Common myeloid progenitor, CD34-positive (primary cell): ENCODE measurements at regions not wholly inside any gene's neighbourhood (a gene's known extent, or its start where the extent isn't known, plus 50 kb on each side); places are given as distances from the start of the nearest gene placed in this dataset.

ENCODE experiments used
- CTCF ChIA-PET: fragments of 350-600 bp; sonication (Branson Sonifier 250); formaldehyde crosslinking; loops from one replicate; lab custom pipeline; 2021; ENCODE audit warnings: antibody characterized with exemption; lab: Charles Lee
- POLR2A ChIA-PET: fragments of 350-600 bp; sonication (Branson Sonifier 250); formaldehyde crosslinking; loops from one replicate; lab custom pipeline; 2021; ENCODE audit warnings: antibody characterized with exemption; lab: Charles Lee
- DNase-seq, 3 donors: peaks; one replicate each; pipeline versions ENCODE4 v3.0.0 to v3.0.0-alpha.2; 2013
- H3K27ac ChIP-seq, 2 experiments: 1 replicate in 1 of 2; 2 replicates in 1 of 2; pipeline ENCODE4 v1.7.0; 2013; ENCODE audit warnings: inconsistent platforms in 2 of 2, low read length in 2 of 2, mild to moderate bottlenecking in 2 of 2, low read depth in 1 of 2, moderate library complexity in 1 of 2; ENCODE audit not compliant: severe bottlenecking in 2 of 2, insufficient read depth in 1 of 2, poor library complexity in 1 of 2
- H3K27me3 ChIP-seq, 5 experiments: replicated peaks in 2 of 5; 1 replicate in 3 of 5; 2 replicates in 2 of 5; pipeline versions ENCODE4 v1.6.1 to v1.7.0; 2013; ENCODE audit warnings: low read length in 4 of 5, mild to moderate bottlenecking in 2 of 5, moderate library complexity in 2 of 5, inconsistent platforms in 1 of 5; ENCODE audit not compliant: insufficient read depth in 5 of 5, control insufficient read depth in 4 of 5
- H3K36me3 ChIP-seq, 4 experiments: 1 replicate in 2 of 4; 2 replicates in 2 of 4; pipeline versions ENCODE4 v1.6.1 to v1.7.0; 2013; ENCODE audit warnings: low read length in 3 of 4, control low read depth in 1 of 4, mild to moderate bottlenecking in 1 of 4; ENCODE audit not compliant: control insufficient read depth in 4 of 4, insufficient read depth in 4 of 4
- H3K4me1 ChIP-seq, 4 experiments: 1 replicate in 3 of 4; 2 replicates in 1 of 4; pipeline versions ENCODE4 v1.6.1 to v1.7.1; 2013; ENCODE audit warnings: low read length in 3 of 4, mild to moderate bottlenecking in 3 of 4, control low read depth in 1 of 4, inconsistent platforms in 1 of 4, moderate library complexity in 1 of 4; ENCODE audit not compliant: control insufficient read depth in 4 of 4, insufficient read depth in 4 of 4; ENCODE audit errors: control extremely low read depth in 1 of 4
- H3K4me3 ChIP-seq, 7 experiments: 1 replicate in 4 of 7; 2 replicates in 3 of 7; pipeline versions ENCODE4 v1.5.1 to v1.7.0; 2013; ENCODE audit warnings: mild to moderate bottlenecking in 7 of 7, low read length in 6 of 7, moderate library complexity in 6 of 7, inconsistent platforms in 2 of 7, low read depth in 2 of 7, control low read depth in 1 of 7; ENCODE audit not compliant: insufficient read depth in 4 of 7, control insufficient read depth in 1 of 7; ENCODE audit errors: extremely low read depth in 1 of 7
- H3K9me3 ChIP-seq, 5 experiments: 1 replicate in 4 of 5; 2 replicates in 1 of 5; pipeline versions ENCODE4 v1.6.1 to v1.7.1; 2013; ENCODE audit warnings: low read length in 4 of 5, mild to moderate bottlenecking in 2 of 5, inconsistent platforms in 1 of 5, low read depth in 1 of 5, moderate library complexity in 1 of 5; ENCODE audit not compliant: control insufficient read depth in 4 of 5, insufficient read depth in 2 of 5; ENCODE audit errors: control extremely low read depth in 1 of 5
- WGBS: methylation state at CpG from one replicate; pipeline ENCODE4 v1.1.5; 2013; ENCODE audit not compliant: insufficient coverage; 5-methylcytosine and 5-hydroxymethylcytosine counted together

GRCh38 chr21:19507682-19508260 lies 1104.2 kb upstream of the TMPRSS15 start:
- no peak overlapping the region for H3K27ac ChIP-seq
- H3K4me1 ChIP-seq = no peaks in the 10 kb centered on the region
- H3K36me3 ChIP-seq = no peaks in the 10 kb centered on the region
- H3K9me3 ChIP-seq = peaks cover 0 to 1% (median 0%) of the 10 kb centered on the region in 5 experiments
- no peak overlapping the region for H3K4me3 ChIP-seq
- no peaks in the 10 kb centered on the region for H3K27me3 ChIP-seq
- peak in 2 of 3 donors; percentile 9 to 16 for DNase-seq
- CTCF ChIA-PET = interaction anchor here (1.1 to 1.7 kb wide), 2 partner anchors 14 to 935 kb away, joined by 3 to 5 read pairs; no protein-coding TSS in a partner anchor
- POLR2A ChIA-PET = no interaction called here
- 93% methylated on average over 2 of the region's 3 CpGs for WGBS

DNA sequence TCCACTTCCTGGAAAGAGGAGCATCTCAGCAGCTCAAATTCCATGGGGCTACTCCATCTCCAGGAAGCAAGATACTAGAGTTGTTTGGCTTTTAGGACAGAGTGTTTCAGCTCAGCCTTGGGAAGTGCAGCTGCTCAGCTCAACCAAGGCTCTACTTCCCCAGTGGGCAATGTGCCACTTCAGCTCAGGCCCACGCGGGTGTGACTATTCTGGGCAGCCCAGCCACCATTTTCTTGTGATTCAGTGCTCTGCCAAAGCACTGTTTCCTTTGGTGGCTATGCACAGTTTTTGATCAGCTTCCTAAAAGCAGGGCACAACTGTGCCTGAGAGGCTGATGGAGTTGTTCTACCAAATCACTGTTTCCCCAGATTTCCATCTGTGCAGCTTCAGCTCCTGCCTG lies 1104.9 kb upstream of the TMPRSS15 start:
- Histone ChIP-seq H3K36me3 (no peaks in the 10 kb centered on the region), H3K4me1 (no peaks in the 10 kb centered on the region), H3K4me3 (no peak overlapping the region), H3K27ac (no peak overlapping the region), H3K9me3 (peaks cover 0 to 1% (median 0%) of the 10 kb centered on the region in 5 experiments), H3K27me3 (no peaks in the 10 kb centered on the region)
- DNase-seq = no peak
- CTCF ChIA-PET = no interaction called here
- 92% methylated on average over 2 of the region's 2 CpGs for WGBS
- POLR2A ChIA-PET = no interaction called here

DNA sequence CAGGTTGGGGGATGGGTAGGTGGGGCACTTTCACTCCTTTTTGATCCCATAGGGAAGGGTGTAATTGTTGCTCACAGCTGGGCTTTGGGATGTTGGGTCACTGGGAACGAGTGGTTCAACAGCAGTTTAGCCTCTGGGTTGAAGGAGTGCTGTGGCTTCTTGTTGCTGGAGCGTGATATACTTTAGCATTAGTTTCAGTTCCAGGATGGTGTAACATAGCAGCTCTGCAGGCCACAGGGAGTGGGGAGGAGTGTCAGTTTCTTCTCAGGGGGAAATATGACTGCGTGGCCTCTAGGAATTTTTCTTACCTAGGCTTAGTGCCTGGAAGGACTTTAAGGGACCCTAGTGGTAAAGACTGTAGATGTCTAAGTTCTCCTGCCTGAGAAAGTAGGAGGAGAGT lies 1105.3 kb upstream of the TMPRSS15 start:
- Histone ChIP-seq H3K27me3 (no peaks in the 10 kb centered on the region), H3K4me3 (no peak overlapping the region), H3K36me3 (no peaks in the 10 kb centered on the region), H3K27ac (no peak overlapping the region), H3K9me3 (peaks cover 0 to 1% (median 0%) of the 10 kb centered on the region in 5 experiments), H3K4me1 (no peaks in the 10 kb centered on the region)
- ChIA-PET POLR2A (no interaction called here), CTCF (no interaction called here)
- WGBS = 100% methylated on average over 3 of the region's 3 CpGs
- no peak for DNase-seq

DNA sequence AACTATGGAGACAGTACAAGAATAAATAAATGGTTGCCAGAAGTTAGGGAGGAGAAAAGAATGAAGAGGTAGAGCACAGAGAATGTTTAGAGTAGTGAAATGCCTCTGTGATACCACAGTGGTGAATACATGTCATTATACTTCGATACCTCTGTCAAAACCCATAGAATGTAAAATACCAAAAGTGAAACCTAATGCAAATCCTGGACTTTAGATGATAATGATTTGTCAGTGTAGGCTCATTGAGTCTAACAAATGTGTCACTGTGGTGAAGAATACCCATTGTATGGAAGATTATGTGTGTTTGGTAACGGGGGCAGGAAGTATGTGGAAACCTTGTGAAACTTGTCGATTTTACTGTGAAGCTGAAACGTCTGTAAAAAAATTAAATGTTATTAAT lies 1106.5 kb upstream of the TMPRSS15 start:
- CTCF ChIA-PET = no interaction called here
- POLR2A ChIA-PET = no interaction called here

GRCh38 chr21:19510653-19511052 lies 1107.1 kb upstream of the TMPRSS15 start:
- no peak overlapping the region for H3K27ac ChIP-seq
- no peaks in the 10 kb centered on the region for H3K27me3 ChIP-seq
- H3K9me3 ChIP-seq = no peaks in the 10 kb centered on the region
- POLR2A ChIA-PET = no interaction called here
- H3K4me3 ChIP-seq = no peak overlapping the region
- no peaks in the 10 kb centered on the region for H3K4me1 ChIP-seq
- no peak for DNase-seq
- 100% methylated on average over 3 of the region's 3 CpGs for WGBS
- no peaks in the 10 kb centered on the region for H3K36me3 ChIP-seq
- CTCF ChIA-PET = no interaction called here

More for the DNA sequence above, 1106.5 kb upstream of the TMPRSS15 start:
- WGBS = 100% methylated on average over 1 of the region's 4 CpGs
- H3K4me1 ChIP-seq = no peaks in the 10 kb centered on the region
- no peaks in the 10 kb centered on the region for H3K27me3 ChIP-seq
- H3K27ac ChIP-seq = no peak overlapping the region
- H3K9me3 ChIP-seq = peaks cover 0 to under 1% (median 0%) of the 10 kb centered on the region in 5 experiments
- H3K36me3 ChIP-seq = no peaks in the 10 kb centered on the region
- no peak for DNase-seq
- H3K4me3 ChIP-seq = no peak overlapping the region

- no CpG with 5 or more reads among the region's 1 CpG for WGBS
- CTCF ChIA-PET = no interaction called here
- Histone ChIP-seq H3K4me1 (no peaks in the 10 kb centered on the region), H3K4me3 (no peak overlapping the region), H3K27me3 (no peaks in the 10 kb centered on the region), H3K9me3 (peaks cover 0 to 1% (median 0%) of the 10 kb centered on the region in 5 experiments), H3K27ac (no peak overlapping the region), H3K36me3 (no peaks in the 10 kb centered on the region)
- POLR2A ChIA-PET = no interaction called here
- DNase-seq = no peak
Observed at GRCh38 chr21:19522381-19522780, 1118.8 kb upstream of the TMPRSS15 start.

DNA sequence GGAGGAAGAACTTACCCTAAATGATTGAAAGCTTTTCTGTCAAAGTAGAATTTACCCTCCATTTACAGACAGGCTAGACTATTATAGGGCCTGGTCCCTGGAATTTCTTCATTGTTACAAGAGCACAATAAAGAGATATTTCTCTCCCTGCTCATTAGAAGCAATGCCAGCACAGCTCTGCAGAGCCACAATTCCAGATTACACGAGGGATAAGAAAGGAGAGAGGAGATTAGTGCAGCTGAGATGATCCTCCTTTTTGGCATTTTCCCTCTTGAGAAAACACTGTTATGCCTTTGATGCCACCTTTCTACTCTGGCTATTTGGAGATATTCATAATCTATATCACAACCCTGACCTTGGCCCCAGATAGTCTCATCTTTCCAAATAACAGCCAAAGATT lies 1119.5 kb upstream of the TMPRSS15 start:
- WGBS = no CpG with 5 or more reads among the region's 1 CpG
- no peaks in the 10 kb centered on the region for H3K27me3 ChIP-seq
- no peak for DNase-seq
- H3K27ac ChIP-seq = no peak overlapping the region
- H3K4me3 ChIP-seq = no peak overlapping the region
- ChIA-PET CTCF (no interaction called here), POLR2A (no interaction called here)
- peaks cover 0 to 1% (median 0%) of the 10 kb centered on the region in 5 experiments for H3K9me3 ChIP-seq
- no peaks in the 10 kb centered on the region for H3K36me3 ChIP-seq
- no peaks in the 10 kb centered on the region for H3K4me1 ChIP-seq
